ENCODE measurements at regions not wholly inside any gene's neighbourhood (a gene's known extent, or its start where the extent isn't known, plus 50 kb on each side); places are given as distances from the start of the nearest gene placed in this dataset.
A peak's percentile ranks its signal among the peaks of the same experiment; 100 is the strongest.
"Not testable (repeated sequence)": the region's sequence is repeated elsewhere in the genome, so short reads cannot be mapped to it uniquely, and the experiment has no call there.

- not testable (repeated sequence) for H3K27me3 ChIP-seq; H3K9me3 ChIP-seq (replicated peaks); H3K36me3 ChIP-seq; DNase-seq; H3K4me3 ChIP-seq; H3K4me1 ChIP-seq; H3K27ac ChIP-seq
Observed at GRCh38 chr15:44817797-44818196, 81.5 kb downstream of the TRIM69 start.

- not testable (repeated sequence) for H3K9me3 ChIP-seq (replicated peaks); H3K36me3 ChIP-seq; H3K4me1 ChIP-seq; H3K4me3 ChIP-seq; H3K27ac ChIP-seq; H3K27me3 ChIP-seq
- peak in 1 of 2 experiments; percentile 29 for DNase-seq
Observed at GRCh38 chr15:44819331-44819987, 83.1 kb downstream of the TRIM69 start.

- not testable (repeated sequence) for H3K9me3 ChIP-seq (replicated peaks); H3K36me3 ChIP-seq; H3K27ac ChIP-seq; DNase-seq; H3K27me3 ChIP-seq; H3K4me3 ChIP-seq; H3K4me1 ChIP-seq
Observed at GRCh38 chr15:44820535-44820934, 84.2 kb downstream of the TRIM69 start.

- not testable (repeated sequence) for H3K4me3 ChIP-seq; H3K36me3 ChIP-seq; H3K27ac ChIP-seq; H3K27me3 ChIP-seq; H3K4me1 ChIP-seq; H3K9me3 ChIP-seq (replicated peaks)
- DNase-seq, result peak in 1 of 2 experiments; percentile 26
Observed at GRCh38 chr15:44820967-44821366, 84.6 kb downstream of the TRIM69 start.

- not testable (repeated sequence) for H3K4me3 ChIP-seq; DNase-seq; H3K27me3 ChIP-seq; H3K36me3 ChIP-seq; H3K27ac ChIP-seq; H3K9me3 ChIP-seq (replicated peaks); H3K4me1 ChIP-seq
Observed at GRCh38 chr15:44824277-44825145, 88.2 kb downstream of the TRIM69 start.

- not testable (repeated sequence) for H3K9me3 ChIP-seq (replicated peaks); H3K4me1 ChIP-seq; H3K27ac ChIP-seq
Observed at GRCh38 chr15:44826583-44826982, 90.3 kb downstream of the TRIM69 start.

GRCh38 chr15:44828229-44828914 is 92.0 kb downstream of the TRIM69 start:
- not testable (repeated sequence) for H3K27me3 ChIP-seq; H3K4me3 ChIP-seq; H3K4me1 ChIP-seq; DNase-seq; H3K9me3 ChIP-seq (replicated peaks); H3K36me3 ChIP-seq; H3K27ac ChIP-seq

More at GRCh38 chr15:44826583-44826982, 90.3 kb downstream of the TRIM69 start:
- not testable (repeated sequence) for H3K36me3 ChIP-seq, H3K27me3 ChIP-seq, DNase-seq, H3K4me3 ChIP-seq

- not testable (repeated sequence) for H3K27ac ChIP-seq; H3K4me1 ChIP-seq; DNase-seq; H3K36me3 ChIP-seq; H3K27me3 ChIP-seq; H3K9me3 ChIP-seq (replicated peaks); H3K4me3 ChIP-seq
Observed at GRCh38 chr15:44829150-44829549, 92.8 kb downstream of the TRIM69 start.

GRCh38 chr15:44830692-44831408 is 94.5 kb downstream of the TRIM69 start:
- not testable (repeated sequence) for H3K27me3 ChIP-seq; H3K4me3 ChIP-seq; H3K4me1 ChIP-seq; H3K36me3 ChIP-seq; H3K27ac ChIP-seq; H3K9me3 ChIP-seq (replicated peaks); DNase-seq

GRCh38 chr15:44831409-44831741 is 95.0 kb downstream of the TRIM69 start:
- not testable (repeated sequence) for H3K4me3 ChIP-seq; H3K36me3 ChIP-seq; H3K27me3 ChIP-seq; DNase-seq; H3K4me1 ChIP-seq; H3K9me3 ChIP-seq (replicated peaks); H3K27ac ChIP-seq

- H3K36me3 ChIP-seq; H3K4me3 ChIP-seq; H3K9me3 ChIP-seq (replicated peaks); H3K27ac ChIP-seq; H3K4me1 ChIP-seq; H3K27me3 ChIP-seq; DNase-seq: not testable (repeated sequence)
Observed at GRCh38 chr15:44832133-44832532, 95.8 kb downstream of the TRIM69 start.

GRCh38 chr15:44833081-44833480 is 96.8 kb downstream of the TRIM69 start:
- H3K27me3 ChIP-seq; H3K36me3 ChIP-seq; H3K9me3 ChIP-seq (replicated peaks); H3K4me1 ChIP-seq; DNase-seq; H3K4me3 ChIP-seq; H3K27ac ChIP-seq: not testable (repeated sequence)

- H3K9me3 ChIP-seq (replicated peaks); DNase-seq; H3K27me3 ChIP-seq; H3K4me1 ChIP-seq; H3K4me3 ChIP-seq; H3K36me3 ChIP-seq; H3K27ac ChIP-seq: not testable (repeated sequence)
Observed at GRCh38 chr15:44833761-44834160, 97.4 kb downstream of the TRIM69 start.

GRCh38 chr15:44835082-44835481 is 98.8 kb downstream of the TRIM69 start:
- H3K27ac ChIP-seq; DNase-seq; H3K27me3 ChIP-seq; H3K4me3 ChIP-seq; H3K4me1 ChIP-seq; H3K9me3 ChIP-seq (replicated peaks); H3K36me3 ChIP-seq: not testable (repeated sequence)

- H3K4me1 ChIP-seq, result no peaks in the 10 kb centered on the region; the same call in 1 of the 2 replicates
- DNase-seq, result no peak
- no peak overlapping the region for H3K27ac ChIP-seq
- H3K9me3 ChIP-seq (replicated peaks), result no peaks in the 10 kb centered on the region
- H3K4me3 ChIP-seq, result no peak overlapping the region
- no peaks in the 10 kb centered on the region for H3K36me3 ChIP-seq
- H3K27me3 ChIP-seq, result no peaks in the 10 kb centered on the region
Observed at GRCh38 chr15:44836094-44836493, 99.8 kb downstream of the TRIM69 start.

Data from SJCRH30 (cell line).